Lower leg skin (tissue), 3 donors: ENCODE measurements at regions not wholly inside any gene's neighbourhood (a gene's known extent, or its start where the extent isn't known, plus 50 kb on each side); places are given as distances from the start of the nearest gene placed in this dataset.

Source experiments
- CTCF ChIP-seq, 3 donors: fragments of 450-650 bp; IDR thresholded peaks; one replicate each; pipeline ENCODE4 v1.5.1; 2016; ENCODE audit warnings: antibody characterized with exemption in 3 of 3, mild to moderate bottlenecking in 3 of 3, moderate library complexity in 2 of 3
- POLR2A ChIP-seq, 2 donors: fragments of 450-650 bp; IDR thresholded peaks; one replicate each; pipeline ENCODE4 v1.6.1; 2016 to 2017; ENCODE audit warnings: antibody characterized with exemption in 2 of 2, mild to moderate bottlenecking in 1 of 2, moderate library complexity in 1 of 2

DNA sequence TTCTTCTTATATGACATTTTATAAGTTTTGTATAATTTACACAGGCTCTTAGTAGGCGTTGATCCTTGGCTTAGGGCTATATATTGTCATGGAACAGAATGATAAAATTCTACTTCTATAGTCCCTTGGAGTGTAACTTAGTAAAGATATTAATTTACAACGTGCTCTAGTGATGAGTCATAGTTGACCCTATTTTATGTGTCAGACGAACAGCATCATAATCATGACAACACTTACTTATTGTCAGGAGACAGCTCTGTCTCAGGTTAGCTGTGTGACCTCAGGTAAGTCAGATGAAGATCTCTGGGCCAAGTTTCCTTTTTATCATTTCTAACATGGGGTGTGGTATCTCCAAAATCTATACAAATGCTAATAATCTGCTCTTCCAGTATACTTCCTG lies 473.5 kb downstream of the UTRN start:
- TF ChIP-seq CTCF (IDR thresholded peaks at IDR 0.05) (no peak), POLR2A (IDR thresholded peaks at IDR 0.05) (no peak)
